ENCODE measurements at regions not wholly inside any gene's neighbourhood (a gene's known extent, or its start where the extent isn't known, plus 50 kb on each side); places are given as distances from the start of the nearest gene placed in this dataset.

DNA sequence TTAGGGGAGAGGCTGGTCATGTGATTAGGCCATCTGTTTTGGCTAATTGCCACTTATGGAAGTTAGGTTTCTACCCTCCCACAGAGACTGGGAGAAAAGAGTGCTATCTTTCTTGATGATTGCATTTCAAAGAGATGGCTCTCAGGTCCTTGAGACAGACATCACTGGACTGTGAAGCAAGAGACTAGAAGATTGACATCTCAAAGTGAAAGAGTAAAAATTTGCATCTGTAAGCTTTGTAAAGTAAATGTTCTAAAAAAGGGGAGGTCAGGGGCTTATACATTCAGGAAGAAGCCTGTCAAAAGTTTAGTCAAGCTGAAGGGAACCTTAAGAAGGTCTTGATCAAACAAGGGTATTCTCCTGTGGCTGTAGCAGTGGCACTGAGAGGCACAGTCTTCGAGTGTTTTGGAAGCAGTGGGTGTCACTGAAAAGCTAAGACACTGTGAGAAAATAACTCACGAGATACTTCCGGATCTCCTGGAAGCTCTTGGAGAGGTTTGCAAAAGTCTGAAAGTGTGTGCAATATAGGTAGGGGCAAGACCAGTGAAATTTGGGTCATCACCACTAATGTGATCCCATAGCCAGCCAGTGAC is 342.1 kb downstream of the PHF14 start:
- H3K9ac ChIP-seq (ENCODE audit: low read length), result no peak overlapping the region
- H3K4me1 ChIP-seq (ENCODE audit: low read length), result peaks cover 17% of the 10 kb centered on the region
- H3K4me2 ChIP-seq (ENCODE audit: low read depth, low read length), result no peak overlapping the region
- H3K27me3 ChIP-seq (replicated peaks; ENCODE audit: insufficient read depth, low read length), result peaks cover 42% of the 10 kb centered on the region
- H3K27ac ChIP-seq (ENCODE audit: low read length), result no peak overlapping the region
- no peak for DNase-seq
- H3K36me3 ChIP-seq (replicated peaks; ENCODE audit: insufficient read depth, low read length), result no peaks in the 10 kb centered on the region
- peaks cover 11% of the 10 kb centered on the region for H3F3A ChIP-seq (ENCODE audit: insufficient read depth, low read length)
- H2AFZ ChIP-seq (ENCODE audit: low read length), result no peak overlapping the region
- no peaks in the 10 kb centered on the region for H3K79me2 ChIP-seq (ENCODE audit: low read length)
- H4K20me1 ChIP-seq (ENCODE audit: insufficient read depth, low read length), result no peaks in the 10 kb centered on the region
- no peaks in the 10 kb centered on the region for H3K9me2 ChIP-seq (replicated peaks; ENCODE audit: insufficient read depth, low read length)
- TF ChIP-seq EZH2phosphoT487 (IDR thresholded peaks at IDR 0.05; ENCODE audit: low read length), result no peak
- TF ChIP-seq EZH2 (optimal IDR thresholded peaks at IDR 0.05; ENCODE audit: low read depth, low read length), result no peak
- TF ChIP-seq, protein P1, sequence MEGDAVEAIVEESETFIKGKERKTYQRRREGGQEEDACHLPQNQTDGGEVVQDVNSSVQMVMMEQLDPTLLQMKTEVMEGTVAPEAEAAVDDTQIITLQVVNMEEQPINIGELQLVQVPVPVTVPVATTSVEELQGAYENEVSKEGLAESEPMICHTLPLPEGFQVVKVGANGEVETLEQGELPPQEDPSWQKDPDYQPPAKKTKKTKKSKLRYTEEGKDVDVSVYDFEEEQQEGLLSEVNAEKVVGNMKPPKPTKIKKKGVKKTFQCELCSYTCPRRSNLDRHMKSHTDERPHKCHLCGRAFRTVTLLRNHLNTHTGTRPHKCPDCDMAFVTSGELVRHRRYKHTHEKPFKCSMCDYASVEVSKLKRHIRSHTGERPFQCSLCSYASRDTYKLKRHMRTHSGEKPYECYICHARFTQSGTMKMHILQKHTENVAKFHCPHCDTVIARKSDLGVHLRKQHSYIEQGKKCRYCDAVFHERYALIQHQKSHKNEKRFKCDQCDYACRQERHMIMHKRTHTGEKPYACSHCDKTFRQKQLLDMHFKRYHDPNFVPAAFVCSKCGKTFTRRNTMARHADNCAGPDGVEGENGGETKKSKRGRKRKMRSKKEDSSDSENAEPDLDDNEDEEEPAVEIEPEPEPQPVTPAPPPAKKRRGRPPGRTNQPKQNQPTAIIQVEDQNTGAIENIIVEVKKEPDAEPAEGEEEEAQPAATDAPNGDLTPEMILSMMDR (IDR thresholded peaks at IDR 0.05; ENCODE audit: low read length), result no peak
- no peak overlapping the region for H3K4me3 ChIP-seq (ENCODE audit: low read length)
- H3K9me3 ChIP-seq (replicated peaks; ENCODE audit: insufficient read depth, low read length), result no peaks in the 10 kb centered on the region

DNA sequence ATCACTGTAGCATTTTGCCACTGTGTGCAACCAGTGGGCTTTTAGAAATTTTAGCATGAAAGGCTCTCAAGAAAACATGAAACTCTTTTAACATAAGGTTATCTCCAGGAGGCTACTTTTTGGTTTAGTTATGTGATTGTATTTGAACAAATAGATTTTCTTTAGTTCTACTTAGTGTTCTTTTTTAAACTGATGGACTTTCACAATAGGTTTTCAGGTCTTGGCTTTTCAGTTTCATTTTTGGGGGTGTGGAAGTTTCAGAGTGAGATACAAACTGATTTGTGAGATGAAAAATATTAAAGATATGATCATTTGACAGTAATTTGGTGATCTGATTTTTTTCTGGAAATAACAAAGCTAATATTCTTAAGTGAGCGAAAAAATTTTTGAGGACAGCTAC is 344.1 kb downstream of the PHF14 start:
- Histone ChIP-seq H2AFZ (ENCODE audit: low read length) (no peak overlapping the region), H3K9me3 (replicated peaks; ENCODE audit: insufficient read depth, low read length) (no peaks in the 10 kb centered on the region), H3K4me1 (ENCODE audit: low read length) (peaks cover 17% of the 10 kb centered on the region), H3K27ac (ENCODE audit: low read length) (no peak overlapping the region), H3K36me3 (replicated peaks; ENCODE audit: insufficient read depth, low read length) (no peaks in the 10 kb centered on the region), H3K79me2 (ENCODE audit: low read length) (no peaks in the 10 kb centered on the region), H3K4me2 (ENCODE audit: low read depth, low read length) (peak overlapping the region; percentile 41), H4K20me1 (ENCODE audit: insufficient read depth, low read length) (no peaks in the 10 kb centered on the region), H3F3A (ENCODE audit: insufficient read depth, low read length) (peaks cover 11% of the 10 kb centered on the region), H3K9ac (ENCODE audit: low read length) (no peak overlapping the region), H3K27me3 (replicated peaks; ENCODE audit: insufficient read depth, low read length) (peaks cover 49% of the 10 kb centered on the region), H3K9me2 (replicated peaks; ENCODE audit: insufficient read depth, low read length) (no peaks in the 10 kb centered on the region), H3K4me3 (ENCODE audit: low read length) (0 out of 2 replicates have a peak overlapping the region, but pooled peaks have one; percentile 6)
- TF ChIP-seq EZH2 (optimal IDR thresholded peaks at IDR 0.05; ENCODE audit: low read depth, low read length) (no peak), EZH2phosphoT487 (IDR thresholded peaks at IDR 0.05; ENCODE audit: low read length) (no peak)
- TF ChIP-seq, protein P1 (IDR thresholded peaks at IDR 0.05; ENCODE audit: low read length), result no peak
- peak; percentile 36 for DNase-seq

DNA sequence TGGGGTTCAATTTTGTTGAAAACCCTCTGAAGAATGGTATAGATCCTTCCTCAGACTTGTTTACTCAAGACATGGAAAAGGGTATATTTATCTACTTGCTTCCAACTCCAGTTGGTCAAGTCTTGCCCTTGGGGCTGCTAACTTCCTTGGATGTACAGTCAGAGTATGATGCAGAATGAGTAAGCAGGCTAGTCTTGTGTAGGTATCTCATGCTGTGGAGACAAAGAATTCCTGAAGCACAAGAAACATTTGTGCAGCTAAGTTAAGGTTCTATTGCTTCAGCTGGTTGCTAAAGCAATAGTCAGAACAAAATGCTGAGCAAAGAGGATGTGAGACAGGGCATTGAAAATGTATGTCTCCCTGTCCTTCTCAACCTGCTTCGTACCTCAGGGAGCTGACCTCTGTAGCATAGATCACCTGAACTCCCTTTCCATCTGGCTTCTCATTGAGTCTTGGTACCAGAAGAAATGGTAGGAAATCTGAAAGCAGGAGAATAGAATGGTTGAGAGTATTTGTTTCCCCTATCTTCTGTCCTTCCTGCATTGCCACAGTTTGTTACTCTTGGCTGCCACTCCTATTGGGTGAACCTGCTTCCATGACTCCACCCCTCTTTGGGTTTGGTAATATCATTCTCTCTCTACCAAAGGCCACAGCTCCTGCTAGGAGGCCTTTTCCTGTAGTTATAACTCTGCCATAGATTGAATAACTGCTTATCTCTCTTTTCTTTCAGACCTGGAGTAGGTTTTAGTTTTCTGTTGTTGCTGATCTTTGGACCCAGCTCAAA is 346.0 kb downstream of the PHF14 start:
- H3K4me1 ChIP-seq (ENCODE audit: low read length), result peaks cover 17% of the 10 kb centered on the region
- no peaks in the 10 kb centered on the region for H3K9me3 ChIP-seq (replicated peaks; ENCODE audit: insufficient read depth, low read length)
- no peak overlapping the region for H3K27ac ChIP-seq (ENCODE audit: low read length)
- no peaks in the 10 kb centered on the region for H3K36me3 ChIP-seq (replicated peaks; ENCODE audit: insufficient read depth, low read length)
- no peak for DNase-seq
- H3K27me3 ChIP-seq (replicated peaks; ENCODE audit: insufficient read depth, low read length), result peaks cover 46% of the 10 kb centered on the region
- no peaks in the 10 kb centered on the region; the same call in 1 of the 2 replicates for H3K9me2 ChIP-seq (replicated peaks; ENCODE audit: insufficient read depth, low read length)
- no peak overlapping the region for H3K4me2 ChIP-seq (ENCODE audit: low read depth, low read length)
- no peaks in the 10 kb centered on the region for H4K20me1 ChIP-seq (ENCODE audit: insufficient read depth, low read length)
- peaks cover 11% of the 10 kb centered on the region for H3F3A ChIP-seq (ENCODE audit: insufficient read depth, low read length)
- H3K79me2 ChIP-seq (ENCODE audit: low read length), result no peaks in the 10 kb centered on the region
- H3K4me3 ChIP-seq (ENCODE audit: low read length), result no peak overlapping the region
- TF ChIP-seq EZH2phosphoT487 (IDR thresholded peaks at IDR 0.05; ENCODE audit: low read length), result no peak
- TF ChIP-seq, protein P1 (IDR thresholded peaks at IDR 0.05; ENCODE audit: low read length), result no peak
- no peak for TF ChIP-seq EZH2 (optimal IDR thresholded peaks at IDR 0.05; ENCODE audit: low read depth, low read length)
- no peak overlapping the region for H2AFZ ChIP-seq (ENCODE audit: low read length)
- no peak overlapping the region for H3K9ac ChIP-seq (ENCODE audit: low read length)
